NCI-H524 (cell line): ENCODE measurements at regions not wholly inside any gene's neighbourhood (a gene's known extent, or its start where the extent isn't known, plus 50 kb on each side); places are given as distances from the start of the nearest gene placed in this dataset.
"Not testable (repeated sequence)": the region's sequence is repeated elsewhere in the genome, so short reads cannot be mapped to it uniquely, and the experiment has no call there.

Source experiments
- DNase-seq, 2 experiments: peaks; one replicate each; lab custom pipeline; 2025; lab: John Stamatoyannopoulos, UW

- no peak for DNase-seq
Measured at GRCh38 chr10:27344568-27345454, 104.2 kb upstream of the ACBD5 start.

DNA sequence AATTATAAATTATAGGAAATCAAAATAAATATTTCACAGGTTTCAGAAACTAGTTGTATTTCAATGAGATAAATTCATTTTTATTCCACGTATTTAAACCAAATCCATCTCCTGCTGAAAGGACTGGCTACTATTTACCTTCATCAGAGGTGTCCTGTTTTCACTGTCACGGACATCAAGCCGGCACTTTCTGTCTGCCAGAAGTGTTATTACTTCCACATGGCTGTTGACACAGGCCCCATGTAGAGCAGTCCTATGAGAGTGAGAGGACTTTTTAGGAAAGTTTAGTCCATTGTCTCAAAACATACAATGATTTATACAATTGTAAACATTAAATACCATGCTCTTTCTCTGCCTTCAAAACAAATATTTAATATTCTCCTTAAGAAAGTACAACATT, 100.4 kb upstream of the ACBD5 start:
- no peak for DNase-seq

DNA sequence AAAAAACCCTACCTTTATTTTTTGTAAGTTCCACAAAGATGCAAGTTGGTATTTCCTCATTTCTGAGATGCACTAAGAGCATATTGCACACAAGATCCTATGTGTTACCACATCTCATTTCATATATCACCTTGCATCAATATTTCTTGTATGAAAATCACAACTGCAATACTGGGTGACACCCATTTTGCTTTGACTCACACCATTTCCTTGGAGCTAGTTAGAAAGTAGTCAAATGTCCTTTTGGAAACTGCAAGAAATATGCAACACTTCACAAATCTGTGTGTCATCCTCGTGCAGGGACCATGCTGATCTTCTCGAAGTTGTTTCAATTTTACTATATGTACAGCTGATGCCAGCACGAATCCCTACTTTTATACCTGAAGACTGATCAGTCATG, 94.6 kb upstream of the ACBD5 start:
- not testable (repeated sequence) for DNase-seq

DNA sequence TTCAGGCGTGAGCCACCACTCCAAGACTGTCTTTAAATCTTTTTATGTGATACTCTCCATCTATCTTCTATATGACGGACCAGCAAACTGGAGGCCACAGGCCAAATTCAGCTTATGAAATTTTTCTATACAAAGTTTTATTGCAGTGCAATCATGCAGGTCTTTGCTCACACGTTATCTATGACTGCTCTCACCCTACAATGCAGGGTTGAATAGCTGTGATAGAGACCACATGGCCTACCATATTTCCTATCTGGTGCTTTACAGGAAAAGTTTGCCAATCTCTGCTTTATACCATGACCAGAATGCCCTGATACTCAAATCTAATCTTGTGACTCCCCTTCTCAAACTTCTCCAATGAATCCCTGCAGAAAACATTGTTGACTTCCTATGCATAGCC, 89.5 kb upstream of the ACBD5 start:
- no peak for DNase-seq

GRCh38 chr10:27328946-27329345, 88.3 kb upstream of the ACBD5 start:
- no peak for DNase-seq

DNA sequence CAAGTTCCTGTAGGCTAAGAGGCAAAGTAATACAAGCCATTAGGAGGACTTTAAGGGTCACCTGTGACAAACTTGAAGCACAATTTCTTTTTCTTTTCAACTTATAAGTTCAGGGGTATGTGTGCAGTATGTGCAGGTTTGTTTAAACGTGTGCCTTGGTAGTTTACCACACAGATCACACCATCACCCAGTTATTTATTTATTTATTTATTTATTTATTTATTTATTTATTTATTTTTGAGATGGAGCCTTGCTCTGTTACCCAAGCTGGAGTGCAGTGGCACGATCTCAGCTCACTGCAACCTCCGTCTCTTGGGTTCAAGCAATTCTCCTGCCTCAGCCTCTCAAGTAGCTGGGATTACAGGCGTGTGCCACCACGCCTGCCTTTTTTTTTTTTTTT, 86.2 kb upstream of the ACBD5 start:
- not testable (repeated sequence) for DNase-seq

DNA sequence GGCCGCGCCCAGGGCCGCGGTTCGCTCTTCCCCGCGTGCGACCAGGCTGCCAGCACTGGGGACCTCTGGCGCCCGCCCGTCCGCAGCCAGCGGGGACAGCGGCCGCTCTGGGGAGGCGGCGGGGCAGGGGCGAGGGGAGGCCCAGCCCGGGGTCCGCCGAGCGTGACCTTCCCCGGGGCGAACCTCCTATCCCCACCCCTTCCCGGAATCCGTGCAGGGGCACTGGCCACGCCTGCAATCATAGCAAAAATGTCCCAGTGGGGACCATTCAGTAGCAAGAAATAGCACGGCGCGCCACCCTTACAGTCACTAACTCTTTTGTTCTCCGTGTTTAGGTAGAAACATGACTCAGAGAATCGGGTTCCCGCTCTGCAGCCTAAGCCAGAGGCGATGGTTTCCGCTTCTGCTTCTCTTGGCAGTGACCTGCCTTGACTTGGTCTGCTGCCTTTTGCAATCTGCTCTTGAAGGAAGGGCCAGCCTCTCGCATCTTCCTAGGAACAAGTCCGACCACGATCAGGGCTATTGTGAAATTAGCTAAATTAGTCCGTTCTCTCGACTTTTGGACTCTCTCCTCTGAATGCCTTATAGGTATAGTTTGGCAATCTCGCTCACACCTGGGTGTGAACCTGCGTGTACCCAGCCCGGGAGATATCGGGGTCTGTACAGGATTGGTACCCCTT, 79.3 kb upstream of the ACBD5 start:
- no peak for DNase-seq

- not testable (repeated sequence) for DNase-seq
Measured at GRCh38 chr10:27319139-27319538, 78.5 kb upstream of the ACBD5 start.

DNA sequence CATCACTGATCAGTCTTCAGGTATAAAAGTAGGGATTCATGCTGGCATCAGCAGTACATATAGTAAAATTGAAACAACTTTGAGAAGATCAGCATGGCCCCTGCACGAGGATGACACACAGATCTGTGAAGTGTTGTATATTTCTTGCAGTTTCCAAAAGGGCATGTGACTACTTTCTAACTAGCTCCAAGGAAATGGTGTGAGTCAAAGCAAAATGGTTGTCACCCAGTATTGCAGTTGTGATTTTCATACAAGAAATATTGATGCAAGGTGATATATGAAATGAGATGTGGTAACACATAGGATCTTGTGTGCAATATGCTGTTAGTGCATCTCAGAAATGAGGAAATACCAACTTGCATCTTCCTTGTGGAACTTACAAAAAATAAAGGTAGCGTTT, 74.5 kb upstream of the ACBD5 start:
- not testable (repeated sequence) for DNase-seq

GRCh38 chr10:27313586-27313985, 73.0 kb upstream of the ACBD5 start:
- DNase-seq = not testable (repeated sequence)

- DNase-seq = no peak
Measured at GRCh38 chr10:27312854-27313253, 72.3 kb upstream of the ACBD5 start.

- not testable (repeated sequence) for DNase-seq
Measured at GRCh38 chr10:27311809-27312208, 71.2 kb upstream of the ACBD5 start.

GRCh38 chr10:27298522-27298850, 57.9 kb upstream of the ACBD5 start:
- DNase-seq = not testable (repeated sequence)

DNA sequence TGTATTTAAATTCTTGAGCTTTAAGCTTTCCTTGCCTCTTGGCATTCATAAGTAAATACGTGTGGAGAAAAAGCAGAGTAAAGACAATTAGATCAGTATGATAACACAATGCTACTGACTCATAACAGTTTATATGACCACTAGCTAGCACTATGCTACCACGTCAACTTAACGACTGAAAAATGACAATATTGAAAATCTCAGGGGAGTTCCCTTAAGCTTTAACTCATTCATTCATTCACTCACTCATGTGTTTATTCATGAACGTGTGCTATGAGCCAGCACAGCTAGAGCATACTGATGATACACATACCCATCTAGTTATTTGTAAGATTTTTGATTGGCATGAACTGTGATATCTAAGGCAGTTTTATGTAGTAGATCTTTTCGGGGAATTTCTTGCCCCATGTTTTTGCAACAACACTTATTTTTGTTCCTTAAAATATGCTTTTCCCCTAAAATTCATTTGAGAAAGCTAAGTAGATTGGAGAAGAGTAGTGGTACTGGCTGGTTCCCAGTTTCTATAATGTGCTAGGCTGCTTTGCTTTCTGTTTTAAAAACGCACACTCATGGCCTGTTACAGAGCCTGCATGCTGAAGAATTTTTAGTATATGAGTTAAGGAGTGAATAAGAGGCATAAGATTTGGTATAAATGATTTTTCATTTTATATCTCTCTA, 57.4 kb upstream of the ACBD5 start:
- DNase-seq = no peak

GRCh38 chr10:27296285-27296684, 55.7 kb upstream of the ACBD5 start:
- not testable (repeated sequence) for DNase-seq

- DNase-seq = not testable (repeated sequence)
Measured at GRCh38 chr10:27291253-27291895, 50.8 kb upstream of the ACBD5 start.
